ENCODE measurements at regions not wholly inside any gene's neighbourhood (a gene's known extent, or its start where the extent isn't known, plus 50 kb on each side); places are given as distances from the start of the nearest gene placed in this dataset.

DNA sequence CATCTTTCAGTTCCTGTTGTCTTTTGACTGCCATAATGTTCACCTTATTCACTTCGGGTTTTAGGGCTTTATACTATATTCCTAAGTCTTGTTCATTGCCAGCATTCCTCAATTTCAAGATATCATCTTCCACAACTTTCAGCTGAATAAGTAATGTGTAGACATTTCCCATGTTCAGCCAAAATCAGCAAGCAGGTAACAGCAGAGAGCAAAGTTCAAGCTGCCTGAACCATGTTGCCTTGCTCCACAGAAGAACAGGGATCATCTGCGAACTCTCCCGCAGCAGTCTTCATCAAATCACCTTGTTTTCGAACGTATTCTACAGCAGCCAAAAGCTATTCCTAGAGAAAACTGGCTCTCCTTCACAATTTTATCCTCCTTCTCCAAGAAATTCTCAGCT is 95.3 kb upstream of the CCDC112 start:
- H3K56ac ChIP-seq (ENCODE audit: insufficient read length, low read depth, low read length) = no peak overlapping the region

More for the DNA sequence above, 95.3 kb upstream of the CCDC112 start:
- no peak overlapping the region for H2AK5ac ChIP-seq (ENCODE audit: insufficient read length, low read length)
- no CpG with 5 or more reads among the region's 5 CpGs for WGBS (ENCODE audit: extremely low coverage, insufficient read length, low lambda C conversion rate)
- Mint-ChIP-seq H3K27me3 (ENCODE audit: low read depth) (no peaks in the 10 kb centered on the region), H3K9me3 (peaks cover 0 to 9% of the 10 kb centered on the region in 2 experiments; a peak in 2 of 5 replicates), H3K4me3 (no peak overlapping the region), H3K4me1 (peaks cover 3% of the 10 kb centered on the region in 2 experiments; a peak in 3 of 4 replicates), H3K36me3 (ENCODE audit: insufficient read depth in 1 of 3, low read depth in 3 of 3) (no peaks in the 10 kb centered on the region; a peak in 2 of 7 replicates), H3K27ac (no peak overlapping the region)
- no peak overlapping the region for H3K4ac ChIP-seq (ENCODE audit: low read depth, low read length)
- no peak overlapping the region for H2BK5ac ChIP-seq (ENCODE audit: insufficient read length, low read length)
- H2BK15ac ChIP-seq (ENCODE audit: low read depth, low read length) = no peak overlapping the region
- H4K91ac ChIP-seq (ENCODE audit: insufficient read length, low read depth, low read length) = no peak overlapping the region
- H3K79me2 ChIP-seq (ENCODE audit: insufficient read depth, low read length) = no peaks in the 10 kb centered on the region
- H3K9ac ChIP-seq (ENCODE audit: extremely low read depth, insufficient read length, low read length) = no peak overlapping the region
- TF ChIP-seq, protein P1, sequence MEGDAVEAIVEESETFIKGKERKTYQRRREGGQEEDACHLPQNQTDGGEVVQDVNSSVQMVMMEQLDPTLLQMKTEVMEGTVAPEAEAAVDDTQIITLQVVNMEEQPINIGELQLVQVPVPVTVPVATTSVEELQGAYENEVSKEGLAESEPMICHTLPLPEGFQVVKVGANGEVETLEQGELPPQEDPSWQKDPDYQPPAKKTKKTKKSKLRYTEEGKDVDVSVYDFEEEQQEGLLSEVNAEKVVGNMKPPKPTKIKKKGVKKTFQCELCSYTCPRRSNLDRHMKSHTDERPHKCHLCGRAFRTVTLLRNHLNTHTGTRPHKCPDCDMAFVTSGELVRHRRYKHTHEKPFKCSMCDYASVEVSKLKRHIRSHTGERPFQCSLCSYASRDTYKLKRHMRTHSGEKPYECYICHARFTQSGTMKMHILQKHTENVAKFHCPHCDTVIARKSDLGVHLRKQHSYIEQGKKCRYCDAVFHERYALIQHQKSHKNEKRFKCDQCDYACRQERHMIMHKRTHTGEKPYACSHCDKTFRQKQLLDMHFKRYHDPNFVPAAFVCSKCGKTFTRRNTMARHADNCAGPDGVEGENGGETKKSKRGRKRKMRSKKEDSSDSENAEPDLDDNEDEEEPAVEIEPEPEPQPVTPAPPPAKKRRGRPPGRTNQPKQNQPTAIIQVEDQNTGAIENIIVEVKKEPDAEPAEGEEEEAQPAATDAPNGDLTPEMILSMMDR (conservative IDR thresholded peaks at IDR 0.05) = no peak
- no peak overlapping the region for H2BK12ac ChIP-seq (ENCODE audit: insufficient read length, low read depth, low read length)
- H2BK120ac ChIP-seq (ENCODE audit: low read depth, low read length, poor library complexity, severe bottlenecking) = no peak overlapping the region
- H3K27me3 ChIP-seq (ENCODE audit: insufficient read depth, low read length) = no peaks in the 10 kb centered on the region
- no peaks in the 10 kb centered on the region for H3K9me3 ChIP-seq (ENCODE audit: control insufficient read depth, low read depth, low read length)
- no peak overlapping the region for H4K5ac ChIP-seq (ENCODE audit: insufficient read length, low read depth, low read length)
- H3K23me2 ChIP-seq (ENCODE audit: insufficient read length, low read depth, low read length, poor library complexity, severe bottlenecking) = no peaks in the 10 kb centered on the region
- H3K23ac ChIP-seq (ENCODE audit: insufficient read length, low read depth, low read length) = no peak overlapping the region
- H2BK20ac ChIP-seq (ENCODE audit: low read depth, low read length, poor library complexity, severe bottlenecking) = no peak overlapping the region
- no peaks in the 10 kb centered on the region for H3K79me1 ChIP-seq (ENCODE audit: insufficient read depth, low read depth, low read length, poor library complexity, severe bottlenecking)
- no peak overlapping the region for H3K4me2 ChIP-seq (ENCODE audit: insufficient read depth, insufficient read length, low read length)
- no peaks in the 10 kb centered on the region for H4K20me1 ChIP-seq (ENCODE audit: control insufficient read depth, insufficient read depth, insufficient read length)
- H3K4me1 ChIP-seq (ENCODE audit: insufficient read depth, low read length) = no peaks in the 10 kb centered on the region
- no peak overlapping the region for H4K8ac ChIP-seq (replicated peaks; ENCODE audit: insufficient read length, low read depth, low read length)
- no peak overlapping the region for H3K27ac ChIP-seq (ENCODE audit: insufficient read length, low read depth, low read length)
- no peak overlapping the region for H3K18ac ChIP-seq (ENCODE audit: insufficient read length, low read depth, low read length)
- H2AFZ ChIP-seq (ENCODE audit: low read length) = no peak overlapping the region
- no peak overlapping the region for H3T11ph ChIP-seq (ENCODE audit: low read length)
- no peak overlapping the region for H3K14ac ChIP-seq (ENCODE audit: insufficient read depth, low read length)
- DNase-seq = no peak
